Right cardiac atrium (tissue), 5 donors: ENCODE measurements at regions not wholly inside any gene's neighbourhood (a gene's known extent, or its start where the extent isn't known, plus 50 kb on each side); places are given as distances from the start of the nearest gene placed in this dataset.
"Not testable (repeated sequence)": the region's sequence is repeated elsewhere in the genome, so short reads cannot be mapped to it uniquely, and the experiment has no call there.

Source experiments
- ATAC-seq, 2 donors: fragments of 200-7000 bp; cut with Tn5 transposase; one replicate each; pipeline versions ENCODE4 v1.8.0 to v1.9.1; 2020; ENCODE audit warnings: moderate library complexity in 2 of 2, mild to moderate bottlenecking in 1 of 2
- DNase-seq, 3 donors: peaks; one replicate each; pipeline ENCODE4 v3.0.0-alpha.2; 2020
- H3K27ac ChIP-seq: one replicate; pipeline ENCODE4 v1.5.1; 2013; ENCODE audit warnings: mild to moderate bottlenecking, low read length, control low read depth, moderate library complexity
- H3K27me3 ChIP-seq: one replicate; pipeline ENCODE4 v1.6.1; 2013; ENCODE audit not compliant: control insufficient read depth, insufficient read depth
- H3K4me1 ChIP-seq: one replicate; pipeline ENCODE4 v1.6.1; 2013; ENCODE audit warnings: low read length; ENCODE audit not compliant: control insufficient read depth, insufficient read depth
- H3K4me3 ChIP-seq: one replicate; pipeline ENCODE4 v1.5.1; 2013; ENCODE audit warnings: low read length, control low read depth
- H3K9me3 ChIP-seq: one replicate; pipeline ENCODE4 v1.6.1; 2013; ENCODE audit warnings: low read length; ENCODE audit not compliant: control insufficient read depth
- WGBS: extraction: QIAGEN DNeasy Blood & Tissue Kit; methylation state at CpG from one replicate; pipeline ENCODE4 v1.1.7; 2013; 5-methylcytosine and 5-hydroxymethylcytosine counted together
- intact Hi-C, 4 donors: fragments of 100-400 bp; cut with DNase I; formaldehyde crosslinking; loops; one replicate each; pipeline versions ENCODE4 v1.11.0 to v1.14.0; 2022 to 2023
- donor health status: healthy with polysubstance abuse.
- donor health status: DM: no; HTN: yes; CAD: no.
- donor health status: DM: no; HTN: no; CAD: no.
- donor health status: DM: no; HTN: yes; CAD: no; lungs with severe emphysema.
- donor health status: DM: yes; HTN: yes; CAD: no.

DNA sequence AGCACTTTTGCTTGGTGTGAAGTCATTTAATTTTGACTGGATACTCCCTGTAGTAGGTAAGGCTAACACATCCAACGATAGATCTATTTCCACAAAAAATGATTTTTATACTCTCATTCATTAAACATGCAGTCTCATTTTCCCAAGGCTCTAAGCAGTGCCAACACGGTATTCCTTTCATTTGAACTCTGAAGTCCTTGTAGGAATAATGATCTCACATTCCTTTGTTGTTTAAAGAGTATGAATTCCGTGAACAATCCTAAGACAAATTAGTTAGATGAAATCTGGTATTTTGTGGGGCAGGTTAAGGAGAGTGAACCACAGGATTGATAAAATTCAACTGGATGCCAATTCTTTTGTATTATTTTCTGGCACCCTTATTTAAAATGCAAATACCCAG lies 66.6 kb downstream of the LACC1 start:
- 77% methylated on average over 3 of the region's 3 CpGs for WGBS
- Histone ChIP-seq H3K27me3 (no peaks in the 10 kb centered on the region), H3K9me3 (no peaks in the 10 kb centered on the region), H3K4me1 (no peaks in the 10 kb centered on the region), H3K27ac (no peak overlapping the region), H3K4me3 (no peak overlapping the region)
- no peak for DNase-seq
- no peak for ATAC-seq
- intact Hi-C loops = no loop called here

DNA sequence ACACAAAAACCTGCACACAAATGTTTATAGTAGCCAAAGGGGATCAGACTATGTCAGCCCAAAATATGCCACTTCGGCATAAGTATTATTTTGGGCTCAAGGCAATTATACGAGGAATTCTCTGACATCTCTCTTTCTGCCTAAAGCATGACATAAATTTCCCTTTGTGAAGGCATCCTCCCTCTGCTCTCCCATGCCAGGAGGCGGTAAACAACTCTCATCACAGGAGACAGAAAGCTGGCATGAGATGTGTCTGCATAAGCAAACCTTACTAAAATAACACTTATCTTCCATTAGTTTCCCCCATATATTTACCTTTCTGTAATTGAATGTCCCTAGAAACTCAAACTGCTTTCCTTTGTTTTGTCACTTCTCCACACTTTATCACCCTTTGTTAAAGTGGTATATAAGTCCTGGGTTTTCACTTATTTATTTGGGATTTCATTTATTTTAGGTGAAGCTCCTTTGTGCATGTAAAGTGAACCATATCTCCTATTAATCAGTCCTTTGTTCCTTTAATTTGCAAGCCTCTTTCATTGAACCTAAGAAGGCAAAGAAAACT lies 68.3 kb downstream of the LACC1 start:
- 89% methylated on average over 3 of the region's 3 CpGs for WGBS
- Histone ChIP-seq H3K27me3 (no peaks in the 10 kb centered on the region), H3K4me1 (no peaks in the 10 kb centered on the region), H3K27ac (no peak overlapping the region), H3K4me3 (no peak overlapping the region), H3K9me3 (no peaks in the 10 kb centered on the region)
- ATAC-seq = no peak
- intact Hi-C loops = no loop called here
- no peak for DNase-seq

DNA sequence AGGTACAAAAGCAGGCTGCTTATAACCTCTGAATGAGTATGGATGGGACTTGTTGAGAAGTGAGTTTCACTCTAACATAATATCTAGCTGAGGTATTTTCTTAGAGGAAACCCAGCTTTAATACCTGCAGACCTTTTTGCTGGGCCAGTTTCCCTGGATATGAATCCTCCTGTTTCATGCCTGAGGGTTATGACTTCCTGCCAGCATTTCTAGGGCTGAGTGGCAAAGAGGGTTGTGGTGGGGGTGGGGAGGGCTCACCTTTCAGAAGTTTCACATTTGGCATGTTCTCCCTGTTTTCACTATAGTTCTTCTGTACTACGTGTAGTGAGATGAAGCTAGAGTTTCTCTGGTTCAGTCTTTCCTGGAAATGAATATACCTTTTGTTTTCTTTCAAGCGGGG lies 73.7 kb downstream of the LACC1 start:
- Histone ChIP-seq H3K4me1 (no peaks in the 10 kb centered on the region), H3K4me3 (no peak overlapping the region), H3K27ac (no peak overlapping the region), H3K27me3 (no peaks in the 10 kb centered on the region), H3K9me3 (no peaks in the 10 kb centered on the region)
- DNase-seq (no peak), ATAC-seq (no peak)
- intact Hi-C loops = no loop called here
- WGBS = 80% methylated on average over 2 of the region's 2 CpGs

DNA sequence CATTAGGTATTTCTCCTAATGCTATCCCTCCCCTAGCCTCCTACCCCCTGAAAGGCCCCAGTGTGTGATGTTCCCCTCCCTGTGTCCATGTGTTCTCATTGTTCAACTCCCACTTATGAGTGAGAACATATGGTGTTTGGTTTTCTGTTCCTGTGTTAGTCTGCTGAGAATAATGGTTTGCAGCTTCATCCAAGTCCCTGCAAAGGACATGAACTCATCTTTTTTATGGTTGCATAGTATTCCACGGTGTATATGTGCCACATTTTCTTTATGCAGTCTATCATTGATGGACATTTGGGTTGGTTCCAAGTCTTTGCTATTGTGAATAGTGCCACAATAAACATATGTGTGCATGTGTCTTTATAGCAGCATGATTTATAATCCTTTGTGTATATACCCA lies 77.3 kb downstream of the LACC1 start:
- WGBS = 85% methylated on average over 1 of the region's 1 CpG
- DNase-seq, H3K27ac ChIP-seq, intact Hi-C loops, H3K4me1 ChIP-seq, ATAC-seq, H3K4me3 ChIP-seq, H3K27me3 ChIP-seq, H3K9me3 ChIP-seq: not testable (repeated sequence)

DNA sequence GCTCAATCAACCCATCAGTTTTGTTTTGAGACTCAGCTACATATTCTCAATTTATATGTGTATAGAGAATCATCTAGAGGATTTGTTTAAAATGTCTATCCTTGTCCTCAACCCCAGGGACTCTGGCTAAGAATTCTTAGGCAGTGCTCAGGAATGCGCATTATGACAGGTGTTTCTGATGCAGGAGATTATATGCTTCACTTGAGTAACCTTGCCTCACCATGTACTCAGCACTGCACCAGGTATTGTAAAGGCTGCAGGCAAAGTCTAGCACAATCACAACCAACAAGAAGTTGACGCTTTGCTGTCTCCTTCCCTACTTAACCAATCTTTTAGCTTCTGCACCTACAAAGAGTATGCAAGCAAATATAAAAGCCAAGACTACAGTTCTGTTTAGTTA lies 79.6 kb downstream of the LACC1 start:
- H3K4me1 ChIP-seq = no peaks in the 10 kb centered on the region
- WGBS = 98% methylated on average over 2 of the region's 2 CpGs
- no peak overlapping the region for H3K4me3 ChIP-seq
- DNase-seq (no peak), ATAC-seq (no peak)
- intact Hi-C loops = no loop called here
- H3K9me3 ChIP-seq = no peaks in the 10 kb centered on the region
- no peak overlapping the region for H3K27ac ChIP-seq
- H3K27me3 ChIP-seq = no peaks in the 10 kb centered on the region

DNA sequence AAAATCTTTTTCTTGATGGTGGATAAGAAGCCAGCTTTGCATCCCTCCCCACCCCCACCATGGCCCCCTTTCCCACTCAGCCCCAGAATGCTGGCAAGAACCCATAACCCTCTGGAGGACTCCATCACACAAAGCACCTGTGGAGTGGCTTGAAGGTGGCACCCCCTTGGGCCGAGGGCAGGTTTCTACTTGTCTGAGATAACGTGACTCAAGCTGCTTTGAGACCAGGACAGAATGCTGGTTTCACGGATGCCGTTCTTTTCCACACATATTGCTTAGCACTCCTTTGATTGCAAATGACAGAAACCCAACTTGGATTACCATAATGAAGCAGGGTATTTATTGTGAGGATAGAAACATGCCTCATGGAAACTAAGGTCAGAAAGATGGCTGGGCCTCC lies 82.2 kb downstream of the LACC1 start:
- WGBS = 95% methylated on average over 4 of the region's 4 CpGs

DNA sequence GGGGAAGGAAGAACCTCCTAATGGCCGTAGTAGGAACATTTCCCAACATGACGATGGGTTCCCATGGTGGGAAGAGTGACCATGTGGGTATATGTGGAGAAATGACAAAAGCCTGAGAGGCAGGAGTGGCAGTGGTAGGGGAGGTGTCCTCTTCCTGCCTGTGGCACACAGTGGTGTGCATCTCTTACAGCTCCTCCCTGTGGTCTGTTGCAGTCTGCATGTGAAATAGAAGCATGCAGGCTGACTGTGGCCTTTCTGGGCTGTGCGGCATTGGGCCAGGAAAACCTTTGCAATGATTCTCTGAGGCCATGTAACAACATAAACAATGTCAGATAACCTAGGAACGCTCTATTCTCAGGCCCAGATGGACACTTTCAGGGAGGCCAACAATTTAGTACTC lies 84.0 kb downstream of the LACC1 start:
- Histone ChIP-seq H3K9me3 (no peaks in the 10 kb centered on the region), H3K4me3 (no peak overlapping the region), H3K4me1 (no peaks in the 10 kb centered on the region), H3K27me3 (no peaks in the 10 kb centered on the region), H3K27ac (no peak overlapping the region)
- ATAC-seq (peak; percentile 41 to 78), DNase-seq (peak in 2 of 3 donors; percentile 27 to 66)
- intact Hi-C loops = no loop called here
- WGBS = 77% methylated on average over 4 of the region's 4 CpGs

More for the DNA sequence above, 82.2 kb downstream of the LACC1 start:
- DNase-seq = no peak
- Histone ChIP-seq H3K9me3 (no peaks in the 10 kb centered on the region), H3K4me1 (no peaks in the 10 kb centered on the region), H3K27ac (no peak overlapping the region), H3K27me3 (no peaks in the 10 kb centered on the region), H3K4me3 (no peak overlapping the region)
- intact Hi-C loops = no loop called here
- no peak for ATAC-seq

DNA sequence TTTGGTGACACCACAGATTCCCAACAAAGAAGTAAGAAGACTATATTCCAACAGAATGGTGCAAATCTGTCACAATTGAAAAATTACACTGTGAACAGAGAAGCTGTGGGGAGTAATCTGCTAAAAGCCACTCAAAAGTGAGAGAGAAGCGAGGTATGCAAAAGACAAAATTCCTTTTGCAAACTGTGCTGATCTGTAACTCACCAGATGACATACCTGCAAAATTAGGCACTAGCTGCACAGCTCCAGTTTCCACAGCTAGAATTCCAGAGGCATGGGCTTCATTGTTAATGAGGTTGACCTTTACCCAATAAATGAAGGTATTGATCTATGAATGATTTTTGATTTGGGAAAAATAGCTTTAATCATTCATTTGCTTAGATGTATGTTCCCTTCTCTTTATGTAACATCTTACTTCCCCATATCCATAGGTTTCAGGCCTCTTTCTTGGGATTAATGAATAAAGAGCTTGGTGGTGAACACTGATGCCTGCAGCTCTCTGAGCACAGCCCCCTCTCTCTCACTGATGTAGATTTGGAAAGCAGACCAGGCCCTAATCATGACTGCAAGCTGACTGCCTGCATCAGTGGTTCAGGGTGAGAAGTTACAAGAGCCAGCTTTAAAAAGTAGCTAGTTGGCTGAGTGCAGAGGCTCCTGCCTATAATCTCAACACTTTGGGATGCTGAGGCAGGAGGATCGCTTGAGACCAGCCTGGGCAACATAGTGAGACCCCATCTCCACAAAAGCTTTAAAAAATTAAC lies 85.2 kb downstream of the LACC1 start:
- WGBS = 92% methylated on average over 2 of the region's 2 CpGs
- no peaks in the 10 kb centered on the region for H3K4me1 ChIP-seq
- H3K4me3 ChIP-seq = no peak overlapping the region
- H3K27ac ChIP-seq = no peak overlapping the region
- ATAC-seq (no peak), DNase-seq (no peak)
- intact Hi-C loops = no loop called here
- no peaks in the 10 kb centered on the region for H3K9me3 ChIP-seq
- no peaks in the 10 kb centered on the region for H3K27me3 ChIP-seq

DNA sequence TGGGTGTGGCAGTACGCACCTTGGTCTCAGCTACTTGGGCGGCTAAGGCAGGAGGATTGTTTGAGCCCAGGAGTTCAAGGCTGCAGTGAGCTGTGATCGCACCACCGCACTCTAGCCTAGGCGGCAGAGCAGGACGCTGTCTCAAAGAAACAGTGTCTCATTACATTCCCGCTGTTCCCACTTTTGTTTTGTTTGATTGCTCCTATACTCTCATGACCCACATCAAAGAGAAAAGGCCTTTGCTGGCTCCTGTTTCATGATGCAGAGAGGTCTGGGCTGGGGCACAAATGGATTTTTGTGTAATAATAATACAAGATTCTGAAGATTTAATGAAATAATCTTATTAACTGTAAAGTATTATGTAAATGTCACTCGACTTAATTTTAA lies 85.7 kb downstream of the LACC1 start:
- intact Hi-C loops = no loop called here
- H3K27ac ChIP-seq = no peak overlapping the region
- no peak overlapping the region for H3K4me3 ChIP-seq
- 96% methylated on average over 8 of the region's 8 CpGs for WGBS
- DNase-seq (no peak), ATAC-seq (no peak)
- no peaks in the 10 kb centered on the region for H3K9me3 ChIP-seq
- no peaks in the 10 kb centered on the region for H3K4me1 ChIP-seq
- no peaks in the 10 kb centered on the region for H3K27me3 ChIP-seq

DNA sequence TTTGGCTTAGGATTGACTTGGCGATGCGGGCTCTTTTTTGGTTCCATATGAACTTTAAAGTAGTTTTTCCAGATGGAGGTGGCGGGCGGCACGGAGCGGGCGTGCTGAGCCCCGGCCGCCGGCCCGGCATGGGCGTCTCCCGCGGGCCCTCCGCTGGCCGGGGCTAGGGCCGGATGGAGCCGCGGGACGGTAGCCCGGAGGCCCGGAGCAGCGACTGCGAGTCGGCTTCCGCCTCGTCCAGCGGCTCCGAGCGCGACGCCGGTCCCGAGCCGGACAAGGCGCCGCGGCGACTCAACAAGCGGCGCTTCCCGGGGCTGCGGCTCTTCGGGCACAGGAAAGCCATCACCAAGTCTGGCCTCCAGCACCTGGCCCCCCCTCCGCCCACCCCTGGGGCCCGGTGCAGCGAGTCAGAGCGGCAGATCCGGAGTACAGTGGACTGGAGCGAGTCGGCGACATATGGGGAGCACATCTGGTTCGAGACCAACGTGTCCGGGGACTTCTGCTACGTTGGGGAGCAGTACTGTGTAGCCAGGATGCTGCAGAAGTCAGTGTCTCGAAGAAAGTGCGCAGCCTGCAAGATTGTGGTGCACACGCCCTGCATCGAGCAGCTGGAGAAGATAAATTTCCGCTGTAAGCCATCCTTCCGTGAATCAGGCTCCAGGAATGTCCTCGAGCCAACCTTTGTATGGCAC lies 88.7 kb downstream of the LACC1 start:
- H3K27me3 ChIP-seq, H3K27ac ChIP-seq, intact Hi-C loops, DNase-seq, H3K4me3 ChIP-seq, H3K4me1 ChIP-seq, H3K9me3 ChIP-seq: not testable (repeated sequence)
- 91% methylated on average over 46 of the region's 63 CpGs for WGBS
- peak in 1 of 2 donors; percentile 38 for ATAC-seq

DNA sequence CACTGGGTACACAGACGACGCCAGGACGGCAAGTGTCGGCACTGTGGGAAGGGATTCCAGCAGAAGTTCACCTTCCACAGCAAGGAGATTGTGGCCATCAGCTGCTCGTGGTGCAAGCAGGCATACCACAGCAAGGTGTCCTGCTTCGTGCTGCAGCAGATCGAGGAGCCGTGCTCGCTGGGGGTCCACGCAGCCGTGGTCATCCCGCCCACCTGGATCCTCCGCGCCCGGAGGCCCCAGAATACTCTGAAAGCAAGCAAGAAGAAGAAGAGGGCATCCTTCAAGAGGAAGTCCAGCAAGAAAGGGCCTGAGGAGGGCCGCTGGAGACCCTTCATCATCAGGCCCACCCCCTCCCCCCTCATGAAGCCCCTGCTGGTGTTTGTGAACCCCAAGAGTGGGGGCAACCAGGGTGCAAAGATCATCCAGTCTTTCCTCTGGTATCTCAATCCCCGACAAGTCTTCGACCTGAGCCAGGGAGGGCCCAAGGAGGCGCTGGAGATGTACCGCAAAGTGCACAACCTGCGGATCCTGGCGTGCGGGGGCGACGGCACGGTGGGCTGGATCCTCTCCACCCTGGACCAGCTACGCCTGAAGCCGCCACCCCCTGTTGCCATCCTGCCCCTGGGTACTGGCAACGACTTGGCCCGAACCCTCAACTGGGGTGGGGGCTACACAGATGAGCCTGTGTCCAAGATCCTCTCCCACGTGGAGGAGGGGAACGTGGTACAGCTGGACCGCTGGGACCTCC lies 89.4 kb downstream of the LACC1 start:
- DNase-seq = peak in 1 of 3 donors; percentile 49
- H3K9me3 ChIP-seq, intact Hi-C loops, ATAC-seq, H3K27me3 ChIP-seq, H3K4me1 ChIP-seq, H3K4me3 ChIP-seq, H3K27ac ChIP-seq: not testable (repeated sequence)
- 94% methylated on average over 33 of the region's 33 CpGs for WGBS
